HCT116 (cell line): ENCODE measurements at regions not wholly inside any gene's neighbourhood (a gene's known extent, or its start where the extent isn't known, plus 50 kb on each side); places are given as distances from the start of the nearest gene placed in this dataset.
A peak's percentile ranks its signal among the peaks of the same experiment; 100 is the strongest.

Experiments used
- ATAC-seq: fragments of 200-7000 bp; cut with Tn5 transposase; 2 replicates; pipeline ENCODE4 v1.9.1; 2020; ENCODE audit warnings: mild to moderate bottlenecking, moderate library complexity
- BruUV-seq: library from RNA; stranded (reverse); fragments of 400-500 nt; replicated peaks from 2 replicates; lab custom pipeline; 2021; lab: Mats Ljungman, UMichigan
- CTCF ChIA-PET: fragments of 300-600 bp; sonication (Branson Sonifier 250); formaldehyde crosslinking; loops from one replicate; lab custom pipeline; 2021; ENCODE audit warnings: antibody characterized with exemption; lab: Charles Lee
- POLR2A ChIA-PET: fragments of 300-600, 350-600 bp; sonication (Branson Sonifier 250); formaldehyde crosslinking; loops from one replicate; lab custom pipeline; 2021; ENCODE audit warnings: antibody characterized with exemption; lab: Charles Lee
- RAD21 ChIA-PET, 2 experiments: fragments of 300-600 bp; sonication (Branson Sonifier 250); formaldehyde crosslinking; loops; one replicate each; lab custom pipeline; 2023; ENCODE audit warnings: low total read pairs in 2 of 2; ENCODE audit not compliant: uncharacterized antibody in 2 of 2, unreplicated experiment in 2 of 2, low non-redundant PET in 1 of 2; lab: Charles Lee
- DNase-seq: peaks from one replicate; pipeline ENCODE4 v3.0.0-alpha.2; 2010; ENCODE audit warnings: low read depth, low spot score
- H2AFZ ChIP-seq: fragments of 200-600 bp; shearing (Covaris generic), sonication (generic); 2 replicates; pipeline ENCODE4 v1.6.1; 2017; ENCODE audit warnings: low read depth, mixed run types, mixed read lengths, antibody characterized with exemption, low read length; ENCODE audit not compliant: poor library complexity, severe bottlenecking
- H3K27ac ChIP-seq: 2 replicates; pipeline ENCODE4 v1.5.1; 2012; ENCODE audit warnings: low read depth, low read length
- H3K27me3 ChIP-seq: fragments of 200-600 bp; sonication (generic); 2 replicates; pipeline ENCODE4 v1.6.1; 2016; ENCODE audit warnings: mixed run types, low read length, mixed read lengths; ENCODE audit not compliant: insufficient read depth
- H3K36me3 ChIP-seq, 2 experiments: fragments of 200-500 bp in 1 of 2; fragments of 200-600 bp in 1 of 2; sonication (Bioruptor generic) in 1 of 2; sonication (generic) in 1 of 2; 2 replicates each; pipeline versions ENCODE4 v1.5.1 to v1.6.1; 2014 to 2016; ENCODE audit warnings: low read length in 2 of 2, inconsistent platforms in 1 of 2, mixed read lengths in 1 of 2, mixed run types in 1 of 2; ENCODE audit not compliant: insufficient read depth in 2 of 2, control insufficient read depth in 1 of 2
- H3K4me1 ChIP-seq, 2 experiments: fragments of 200-600 bp in 1 of 2; sonication (generic) in 1 of 2; 2 replicates each; pipeline versions ENCODE4 v1.5.1 to v1.6.1; 2012 to 2017; ENCODE audit warnings: low read length in 2 of 2, inconsistent platforms in 1 of 2, mild to moderate bottlenecking in 1 of 2, mixed read lengths in 1 of 2, mixed run types in 1 of 2, moderate library complexity in 1 of 2; ENCODE audit not compliant: insufficient read depth in 2 of 2, control insufficient read depth in 1 of 2
- H3K4me2 ChIP-seq: fragments of 200-600 bp; sonication (generic); 2 replicates; pipeline ENCODE4 v1.6.1; 2017; ENCODE audit warnings: mixed run types, low read length, mixed read lengths
- H3K4me3 ChIP-seq, 2 experiments: fragments of 200-600 bp in 1 of 2; sonication (generic) in 1 of 2; replicated peaks in 1 of 2; 2 replicates each; pipeline ENCODE4 v1.5.1; 2011 to 2016; ENCODE audit warnings: low read length in 2 of 2, control low read depth in 1 of 2, low read depth in 1 of 2, mild to moderate bottlenecking in 1 of 2, mixed read lengths in 1 of 2, mixed run types in 1 of 2
- H3K79me2 ChIP-seq: fragments of 200-600 bp; sonication (generic); 2 replicates; pipeline ENCODE4 v1.6.1; 2017; ENCODE audit warnings: mild to moderate bottlenecking, mixed run types, low read length, moderate library complexity, mixed read lengths; ENCODE audit not compliant: insufficient read depth
- H3K9ac ChIP-seq: fragments of 200-600 bp; sonication (generic); 2 replicates; pipeline ENCODE4 v1.6.1; 2016; ENCODE audit warnings: low read length, mixed read lengths
- H3K9me2 ChIP-seq: fragments of 200-600 bp; sonication (generic), shearing (Covaris generic); 2 replicates; pipeline ENCODE4 v1.6.1; 2017; ENCODE audit warnings: mixed run types, mild to moderate bottlenecking, moderate library complexity; ENCODE audit not compliant: insufficient read depth
- H3K9me3 ChIP-seq, 2 experiments: fragments of 200-500 bp in 1 of 2; fragments of 200-600 bp in 1 of 2; sonication (Bioruptor generic) in 1 of 2; sonication (generic) in 1 of 2; 2 replicates each; pipeline ENCODE4 v1.6.1; 2014 to 2017; ENCODE audit warnings: low read length in 2 of 2, mixed read lengths in 2 of 2, inconsistent platforms in 1 of 2, low read depth in 1 of 2, mild to moderate bottlenecking in 1 of 2, mixed run types in 1 of 2, moderate library complexity in 1 of 2; ENCODE audit not compliant: control insufficient read depth in 1 of 2, insufficient read depth in 1 of 2
- H4K20me1 ChIP-seq: fragments of 200-600 bp; sonication (generic), shearing (Covaris generic); 2 replicates; pipeline ENCODE4 v1.6.1; 2017; ENCODE audit warnings: mixed run types, mild to moderate bottlenecking, moderate library complexity; ENCODE audit not compliant: insufficient read depth
- CBX3 ChIP-seq: IDR thresholded peaks from 2 replicates; pipeline ENCODE4 v1.6.1; 2012; ENCODE audit warnings: low read depth
- CEBPB ChIP-seq: IDR thresholded peaks from 2 replicates; pipeline ENCODE4 v1.6.1; 2012; ENCODE audit warnings: low read depth
- CTCF ChIP-seq, 3 experiments: fragments of 200-600 bp in 1 of 3; sonication (generic) in 1 of 3; IDR thresholded peaks in 2 of 3; conservative IDR thresholded peaks in 1 of 3; 2 replicates each; pipeline ENCODE4 v1.5.1; 2012 to 2017; ENCODE audit warnings: low read depth in 2 of 3, low read length in 2 of 3, antibody characterized with exemption in 1 of 3, borderline replicate concordance in 1 of 3, control low read depth in 1 of 3, mild to moderate bottlenecking in 1 of 3, mixed read lengths in 1 of 3, mixed run types in 1 of 3, moderate library complexity in 1 of 3; ENCODE audit not compliant: insufficient read depth in 1 of 3
- ELF1 ChIP-seq: IDR thresholded peaks from 2 replicates; pipeline ENCODE4 v1.6.1; 2012; ENCODE audit warnings: low read depth, borderline replicate concordance
- EZH2 ChIP-seq: fragments of 200-600 bp; sonication (generic); IDR thresholded peaks from 2 replicates; pipeline ENCODE4 v1.6.1; 2017; ENCODE audit warnings: antibody characterized with exemption, mixed run types
- EZH2phosphoT487 ChIP-seq: fragments of 200-600 bp; IDR thresholded peaks from 2 replicates; pipeline ENCODE4 v1.6.1; 2018; ENCODE audit warnings: antibody characterized with exemption, borderline replicate concordance
- FOSL1 ChIP-seq: IDR thresholded peaks from 2 replicates; pipeline ENCODE4 v1.6.1; 2012; ENCODE audit warnings: low read depth
- MAX ChIP-seq: IDR thresholded peaks from 2 replicates; pipeline ENCODE4 v1.6.1; 2012
- POLR2A ChIP-seq: IDR thresholded peaks from 2 replicates; pipeline ENCODE4 v1.7.0; 2011; ENCODE audit warnings: borderline replicate concordance; ENCODE audit not compliant: insufficient read depth, insufficient read length; ENCODE audit errors: extremely low read depth
- POLR2AphosphoS5 ChIP-seq: IDR thresholded peaks from 2 replicates; pipeline ENCODE4 v1.6.1; 2011; ENCODE audit warnings: mild to moderate bottlenecking, low read depth, low read length, moderate library complexity
- RAD21 ChIP-seq: IDR thresholded peaks from 2 replicates; pipeline ENCODE4 v1.6.1; 2012; ENCODE audit warnings: low read depth, mild to moderate bottlenecking
- REST ChIP-seq: IDR thresholded peaks from 2 replicates; pipeline ENCODE4 v1.6.1; 2012; ENCODE audit warnings: low read depth
- SP1 ChIP-seq: IDR thresholded peaks from 2 replicates; pipeline ENCODE4 v1.6.1; 2012; ENCODE audit warnings: low read depth
- TCF7L2 ChIP-seq: IDR thresholded peaks from 2 replicates; pipeline ENCODE4 v1.7.0; 2011; ENCODE audit warnings: borderline replicate concordance, inconsistent platforms; ENCODE audit not compliant: insufficient read depth, insufficient read length; ENCODE audit errors: extremely low read depth
- ZFX ChIP-seq: fragments of 450-650 bp; IDR thresholded peaks from 2 replicates; pipeline ENCODE4 v1.6.1; 2017
- intact Hi-C: fragments of 100-400 bp; cut with micrococcal nuclease; formaldehyde crosslinking; loops from 2 replicates; pipeline ENCODE4 v1.10.0; 2022

GRCh38 chr3:177349384-177349783 is 152.1 kb upstream of the TBL1XR1 start (continued):
- no peak for TF ChIP-seq CTCF (IDR thresholded peaks at IDR 0.05 in 2 of 3, conservative IDR thresholded peaks at IDR 0.05 in 1 of 3; ENCODE audit: borderline replicate concordance in 1 of 3, insufficient read depth in 1 of 3, low read depth in 2 of 3, low read length in 2 of 3)
- no peak for TF ChIP-seq EZH2phosphoT487

- POLR2A ChIA-PET: no interaction called here
- H3K36me3 ChIP-seq: no peaks in the 10 kb centered on the region
- intact Hi-C loops: loop anchor here (10.0 kb wide), 1 partner anchor 835 kb away; no protein-coding TSS in a partner anchor
- no peak overlapping the region for H3K4me3 ChIP-seq
- H3K4me1 ChIP-seq: peaks cover 27 to 34% of the 10 kb centered on the region in 2 experiments
- CTCF ChIA-PET: no interaction called here
- H3K27ac ChIP-seq: no peak overlapping the region
- ATAC-seq (no peak), DNase-seq (no peak)
- no peak overlapping the region for H2AFZ ChIP-seq
- TF ChIP-seq TCF7L2: no peak
- no peak for TF ChIP-seq MAX
- no peak for TF ChIP-seq RAD21
- no peak overlapping the region for H3K9ac ChIP-seq
- H4K20me1 ChIP-seq: no peaks in the 10 kb centered on the region
- BruUV-seq: no TSS peak
- RAD21 ChIA-PET: no interaction called here
- no peaks in the 10 kb centered on the region for H3K9me2 ChIP-seq
- H3K9me3 ChIP-seq: no peaks in the 10 kb centered on the region
- no peaks in the 10 kb centered on the region for H3K79me2 ChIP-seq
- H3K27me3 ChIP-seq: no peaks in the 10 kb centered on the region
- H3K4me2 ChIP-seq: no peak overlapping the region
These were observed 152.8 kb upstream of the TBL1XR1 start for GRCh38 chr3:177350121-177350520.

- Histone ChIP-seq H3K9me3 (no peaks in the 10 kb centered on the region), H3K4me3 (no peak overlapping the region), H3K9ac (no peak overlapping the region), H4K20me1 (no peaks in the 10 kb centered on the region), H3K79me2 (no peaks in the 10 kb centered on the region), H3K4me1 (peaks cover 26 to 31% of the 10 kb centered on the region in 2 experiments), H3K27me3 (no peaks in the 10 kb centered on the region), H3K27ac (no peak overlapping the region), H3K36me3 (no peaks in the 10 kb centered on the region), H3K4me2 (no peak overlapping the region)
- DNase-seq: no peak
- BruUV-seq: no TSS peak
- POLR2A ChIA-PET: no interaction called here
- no peak for ATAC-seq
- RAD21 ChIA-PET: no interaction called here
- intact Hi-C loops: loop anchor here (10.0 kb wide), 1 partner anchor 836 kb away; no protein-coding TSS in a partner anchor
- TF ChIP-seq FOSL1 (no peak), EZH2 (no peak), ZFX (no peak), CBX3 (no peak), SP1 (no peak), REST (no peak), EZH2phosphoT487 (no peak), ELF1 (no peak), POLR2A (no peak), POLR2AphosphoS5 (no peak), CEBPB (no peak)
- TF ChIP-seq, all 23 proteins: peak for 0
- Histone ChIP-seq H3K9me2 (no peaks in the 10 kb centered on the region), H2AFZ (peak overlapping the region; percentile 30)
- CTCF ChIA-PET: no interaction called here
These were observed 153.9 kb upstream of the TBL1XR1 start for GRCh38 chr3:177351206-177351605.
